HG03066 (cell line): ENCODE measurements at regions not wholly inside any gene's neighbourhood (a gene's known extent, or its start where the extent isn't known, plus 50 kb on each side); places are given as distances from the start of the nearest gene placed in this dataset.
"Not testable (repeated sequence)": the region's sequence is repeated elsewhere in the genome, so short reads cannot be mapped to it uniquely, and the experiment has no call there.

ENCODE experiments used
- ATAC-seq: cut with Tn5 transposase; IDR thresholded peaks from one replicate; pipeline ENCODE4 v1.9.1; 2021; ENCODE audit warnings: low read depth; ENCODE audit not compliant: unreplicated experiment

DNA sequence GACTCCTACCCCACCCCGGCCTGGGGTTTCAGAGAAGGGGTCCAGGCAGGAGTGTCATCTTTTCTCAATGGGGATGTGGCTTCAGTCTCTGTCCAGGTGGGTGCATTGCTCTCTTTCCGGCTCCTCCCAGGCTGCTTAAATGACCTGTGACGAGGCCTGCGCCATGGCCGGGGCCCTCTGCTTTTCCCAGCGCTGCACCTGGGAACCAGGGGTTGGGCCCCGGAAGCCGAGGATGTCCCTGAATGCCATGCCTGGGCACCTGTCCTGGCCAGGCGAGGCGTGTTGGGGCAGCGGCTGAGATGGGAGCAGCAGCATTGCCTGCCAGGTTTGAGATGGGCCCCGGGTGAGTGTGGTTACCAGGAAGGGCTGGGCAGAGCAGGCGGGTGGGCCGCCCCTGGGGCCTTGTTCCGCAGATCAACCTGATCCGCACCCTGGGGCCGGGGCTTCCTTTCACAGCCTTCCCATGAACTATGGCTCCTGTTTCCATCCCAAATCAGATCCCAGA, 147.4 kb downstream of the SEC14L1 start:
- ATAC-seq = no peak

DNA sequence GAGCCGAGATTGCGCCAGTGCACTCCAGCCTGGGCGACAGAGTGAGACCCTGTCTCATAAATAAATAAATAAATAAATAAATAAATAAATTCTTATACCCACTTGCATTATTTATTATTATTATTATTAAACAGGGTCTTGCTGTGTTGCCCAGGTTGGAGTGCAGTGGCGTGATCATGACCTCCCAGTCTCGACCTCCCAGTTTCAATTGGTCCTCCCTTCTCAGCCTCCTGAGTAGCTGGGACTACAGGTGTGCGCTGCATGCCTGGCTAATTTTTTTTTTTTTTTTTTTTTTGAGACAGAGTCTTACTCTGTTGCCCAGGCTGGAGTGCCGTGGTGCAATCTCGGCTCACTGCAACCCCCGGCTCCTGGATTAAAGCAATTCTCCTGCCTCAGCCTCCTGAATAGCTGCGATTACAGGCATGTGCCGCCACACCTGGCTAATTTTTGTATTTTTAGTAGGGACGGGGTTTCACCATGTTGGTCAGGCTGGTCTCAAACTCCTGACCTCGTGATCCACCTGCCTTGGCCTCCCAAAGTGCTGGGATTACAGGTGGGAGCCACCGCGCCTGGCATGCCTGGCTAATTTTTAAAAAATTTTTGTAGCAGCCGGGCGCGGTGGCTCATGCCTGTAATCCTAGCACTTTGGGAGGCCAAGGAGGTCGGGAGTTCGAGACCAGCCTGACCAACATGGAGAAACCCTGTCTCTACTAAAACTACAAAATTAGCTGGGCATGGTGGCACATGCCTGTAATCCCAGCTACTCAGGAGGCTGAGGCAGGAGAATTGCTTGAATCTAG, 150.2 kb downstream of the SEC14L1 start:
- ATAC-seq = not testable (repeated sequence)

DNA sequence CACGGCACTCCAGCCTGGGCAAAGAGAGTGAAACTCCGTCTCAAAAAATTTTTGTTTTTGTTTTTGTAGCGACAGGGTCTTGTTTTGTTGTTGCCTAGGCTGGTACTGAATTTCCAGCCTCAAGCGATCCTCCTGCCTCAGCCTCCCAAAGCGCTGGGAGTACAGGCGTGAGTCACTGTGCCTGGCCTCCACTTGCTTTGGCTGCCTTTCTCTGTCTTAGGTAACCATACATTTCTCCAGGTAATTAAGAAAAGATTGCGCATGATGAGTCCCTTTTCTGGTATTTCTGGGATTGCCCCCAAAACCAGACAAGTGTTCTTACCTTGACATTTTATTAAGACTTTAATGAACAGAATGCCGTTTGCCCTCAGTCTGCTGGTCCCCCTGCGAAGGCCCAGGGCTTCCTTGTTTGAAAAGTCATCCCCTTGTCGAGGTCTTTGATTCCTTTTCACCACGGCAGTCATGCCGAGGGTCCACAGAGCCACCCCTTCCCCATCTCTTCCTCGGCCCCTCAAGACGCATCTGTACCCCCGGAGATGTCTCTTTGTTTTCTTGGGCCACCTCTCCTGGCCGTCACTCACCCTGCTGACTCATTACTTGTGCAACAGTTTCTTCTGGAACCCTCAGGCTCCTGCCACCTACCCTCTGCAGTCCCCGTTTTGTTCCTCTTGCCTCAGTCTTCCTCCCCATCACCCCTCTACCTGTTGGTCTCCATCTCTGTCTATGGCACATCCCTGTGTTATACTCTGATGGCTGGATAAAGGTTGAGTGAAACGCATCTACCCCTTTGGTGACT, 151.0 kb downstream of the SEC14L1 start:
- no peak for ATAC-seq

DNA sequence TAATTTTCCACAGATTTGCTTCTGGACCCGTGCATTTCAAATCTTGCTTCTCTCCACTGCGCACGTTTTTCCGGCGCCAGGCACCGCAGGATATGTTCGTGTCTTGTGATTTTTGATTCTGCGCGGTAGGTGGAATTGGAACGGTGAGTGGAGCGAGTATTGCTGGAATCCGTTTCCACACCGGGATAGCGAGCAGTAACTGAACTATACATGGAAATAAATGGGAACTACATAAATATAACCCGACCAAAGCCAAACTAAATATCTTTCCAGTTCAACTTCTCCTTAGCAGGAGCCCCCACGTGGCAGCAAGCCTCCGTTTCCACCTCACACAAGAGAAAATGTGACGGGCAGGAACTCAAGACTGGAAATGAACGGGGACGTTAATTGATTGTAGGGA, 154.0 kb downstream of the SEC14L1 start:
- ATAC-seq = no peak

DNA sequence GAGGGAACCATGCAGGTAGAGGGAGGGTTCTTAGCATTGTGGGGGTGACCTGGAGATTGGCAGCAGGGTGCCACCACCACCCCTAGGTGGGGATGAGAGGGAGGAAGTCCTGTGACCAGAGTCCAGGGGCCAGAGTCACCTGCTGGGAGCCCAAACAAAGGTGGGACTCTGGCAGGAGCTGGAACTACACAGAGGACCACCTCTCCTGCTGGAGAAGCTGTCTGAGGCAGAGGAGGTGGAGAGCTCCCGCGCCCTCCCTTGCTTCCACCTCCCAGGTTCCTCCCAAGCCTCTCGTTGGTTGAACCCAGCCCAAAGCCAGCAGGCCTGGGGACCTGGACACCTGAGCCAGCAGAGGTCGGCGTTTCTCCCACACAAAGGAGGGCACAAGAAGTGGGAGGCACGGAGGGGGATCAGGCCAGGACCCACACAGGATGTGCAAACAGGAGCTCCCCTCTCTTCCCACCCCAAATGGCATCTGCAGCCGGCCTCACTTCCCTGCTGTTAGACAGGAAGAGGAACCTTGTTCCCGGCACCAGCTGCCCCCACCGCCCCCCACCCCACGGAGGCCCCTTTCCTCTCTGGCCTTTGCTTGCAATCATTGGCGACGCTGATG, 154.6 kb downstream of the SEC14L1 start:
- no peak for ATAC-seq

DNA sequence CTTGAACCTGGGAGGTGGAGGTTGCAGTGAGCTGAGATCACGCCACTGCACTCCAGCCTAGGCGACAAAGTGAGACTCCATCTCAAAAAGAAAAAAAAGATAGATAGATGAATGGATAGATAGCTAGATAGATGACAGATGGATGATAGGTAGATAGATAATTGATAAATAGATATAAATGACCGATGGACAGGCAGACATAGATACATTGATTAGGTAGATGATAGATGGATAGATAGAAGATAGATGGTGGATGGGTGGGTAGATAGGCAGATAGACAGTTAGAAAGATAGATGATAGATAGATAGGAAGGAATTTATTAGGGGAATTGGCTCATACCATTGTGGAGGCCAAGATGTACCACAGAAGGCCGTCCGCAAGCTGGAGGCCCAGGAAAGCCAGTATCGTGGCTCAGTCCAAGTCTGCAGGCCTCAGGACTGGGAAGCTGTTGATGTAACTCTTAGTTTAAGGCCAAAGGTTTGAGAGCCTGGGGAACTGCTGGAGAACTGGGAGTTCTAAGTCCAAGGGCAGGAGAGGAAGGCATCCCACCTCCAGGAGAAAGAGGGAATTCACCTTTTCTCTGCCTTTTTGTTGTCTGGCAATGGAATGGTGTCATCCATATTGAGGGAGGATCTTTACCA, 156.1 kb downstream of the SEC14L1 start:
- no peak for ATAC-seq

DNA sequence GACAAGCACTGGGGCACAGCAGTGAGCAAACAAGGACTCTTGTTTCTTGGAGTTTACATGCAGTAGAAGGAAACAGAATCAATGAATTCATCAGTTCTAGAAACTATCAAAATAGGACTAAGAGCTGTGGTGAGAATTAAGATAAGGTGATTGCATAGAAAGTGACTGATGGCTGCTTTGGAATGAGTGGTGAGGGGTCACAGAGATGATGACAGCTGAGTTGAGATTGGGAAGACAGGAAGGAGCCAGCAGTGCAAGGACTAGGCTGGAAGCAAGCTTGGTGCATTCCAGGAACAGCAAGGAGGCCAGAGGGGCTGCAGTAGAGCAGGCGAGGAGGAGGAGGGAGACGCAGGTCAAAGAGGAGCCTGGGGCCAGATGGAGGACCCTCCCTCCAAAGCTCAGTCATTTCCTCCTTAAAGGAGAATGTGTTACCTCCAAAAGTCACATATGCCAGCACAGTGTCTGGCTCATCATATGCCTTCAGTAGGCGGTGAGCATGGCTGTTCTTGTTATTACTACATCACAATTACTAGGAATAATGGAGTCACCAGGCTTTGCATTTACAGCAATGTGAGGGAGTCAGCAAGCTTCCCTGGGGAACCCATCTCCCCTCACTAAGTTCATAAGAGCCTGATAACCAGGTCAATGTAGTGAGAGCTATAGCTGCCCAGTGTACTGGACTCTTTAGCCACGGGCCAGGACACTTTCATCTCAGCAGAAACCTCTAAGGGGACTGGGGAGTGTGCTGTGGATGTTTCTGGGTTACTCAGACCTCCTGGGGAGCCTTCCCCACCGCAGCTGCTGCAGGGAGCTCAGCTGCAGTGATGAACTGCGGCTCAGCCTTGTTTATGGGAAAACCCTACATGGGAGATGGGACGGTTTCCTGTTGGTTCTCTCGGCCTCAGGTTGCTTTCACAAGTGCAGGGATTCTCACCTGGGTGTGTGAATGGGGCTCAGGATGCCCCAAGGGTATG, 157.2 kb downstream of the SEC14L1 start:
- no peak for ATAC-seq

DNA sequence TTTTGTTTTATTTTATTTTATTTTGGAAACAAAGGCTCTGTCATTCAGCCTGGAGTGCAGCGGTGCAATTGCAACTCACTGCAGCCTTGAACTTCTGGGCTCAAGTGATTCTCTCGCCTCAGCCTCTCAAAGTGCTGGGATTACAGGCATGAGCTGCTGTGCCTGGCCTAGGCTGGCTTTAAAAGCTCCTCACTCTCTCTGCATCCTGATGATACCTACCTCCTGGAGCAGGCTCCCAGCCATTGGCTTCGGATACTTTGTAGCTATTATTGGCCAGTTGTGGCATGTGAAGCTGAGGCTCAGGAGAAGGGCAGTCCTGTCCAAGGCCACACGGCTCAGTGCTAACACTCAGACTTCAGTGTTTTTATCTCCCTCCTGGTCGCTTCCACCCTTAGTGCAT, 158.0 kb downstream of the SEC14L1 start:
- no peak for ATAC-seq

DNA sequence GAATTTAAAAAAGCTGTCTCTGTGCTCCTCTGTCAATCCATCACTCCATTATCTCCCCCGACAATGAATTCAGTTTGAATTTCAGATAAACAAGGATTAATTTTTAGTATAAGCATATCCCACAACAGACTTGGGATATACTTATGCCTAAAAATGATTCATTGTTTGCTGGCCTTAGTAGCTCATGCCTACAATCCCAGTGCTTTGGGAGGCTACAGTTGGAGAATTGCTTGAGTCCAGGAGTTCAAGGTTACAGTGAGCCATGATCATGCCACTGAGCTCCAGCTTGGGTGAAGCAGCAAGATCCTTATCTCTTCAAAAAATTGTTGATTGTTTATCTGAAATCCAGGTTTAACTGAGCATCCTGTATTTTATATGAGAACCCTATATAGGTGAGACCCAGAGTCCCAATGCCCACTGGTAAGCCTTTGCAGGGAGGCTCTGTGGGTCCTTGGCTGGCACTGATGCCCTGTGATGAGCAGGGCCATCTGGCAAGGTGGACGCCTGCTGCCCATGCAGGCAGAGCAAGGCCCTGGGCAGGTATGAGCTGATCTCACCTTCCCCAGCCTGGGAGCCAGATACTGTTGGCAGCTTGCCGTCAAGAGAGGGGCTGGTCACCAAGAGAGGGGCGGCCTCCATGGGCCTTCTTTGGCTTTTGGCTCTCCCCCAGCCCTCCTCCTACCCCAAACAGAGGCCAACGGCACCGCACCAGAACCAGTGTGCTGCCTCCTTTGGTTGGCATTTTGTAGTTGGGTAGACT, 158.7 kb downstream of the SEC14L1 start:
- no peak for ATAC-seq

DNA sequence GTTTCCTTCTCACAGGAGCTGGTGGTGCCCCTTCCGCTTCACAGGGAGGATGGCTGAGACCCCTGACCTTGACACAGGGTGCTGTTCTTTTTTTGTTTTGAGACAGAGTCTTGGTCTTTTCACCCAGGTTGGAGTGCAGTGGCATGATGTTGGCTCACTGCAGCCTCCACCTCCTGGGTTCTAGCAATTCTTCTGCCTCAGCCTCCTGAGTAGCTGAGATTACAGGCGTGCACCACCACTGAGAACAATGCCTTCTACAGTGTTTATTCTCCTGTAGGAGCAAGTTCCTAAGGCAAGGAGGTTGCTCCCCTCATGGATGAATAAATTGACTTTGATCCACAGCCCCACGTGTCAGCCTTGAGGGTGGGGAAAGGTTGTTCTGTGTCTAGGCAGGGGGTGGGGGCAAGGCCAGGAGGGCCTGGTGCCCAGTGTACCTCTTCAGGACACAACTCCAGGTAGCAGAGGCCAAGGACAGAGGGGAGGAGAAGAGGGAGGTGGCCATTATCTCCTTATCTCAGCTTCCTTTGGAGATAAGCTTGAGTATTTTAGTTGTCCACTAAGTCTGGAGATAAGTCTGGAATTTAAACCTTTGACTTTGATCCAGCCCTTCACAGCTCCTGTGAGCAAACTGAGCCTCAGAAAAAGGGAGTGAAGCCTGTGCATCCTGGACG, 159.4 kb downstream of the SEC14L1 start:
- no peak for ATAC-seq

DNA sequence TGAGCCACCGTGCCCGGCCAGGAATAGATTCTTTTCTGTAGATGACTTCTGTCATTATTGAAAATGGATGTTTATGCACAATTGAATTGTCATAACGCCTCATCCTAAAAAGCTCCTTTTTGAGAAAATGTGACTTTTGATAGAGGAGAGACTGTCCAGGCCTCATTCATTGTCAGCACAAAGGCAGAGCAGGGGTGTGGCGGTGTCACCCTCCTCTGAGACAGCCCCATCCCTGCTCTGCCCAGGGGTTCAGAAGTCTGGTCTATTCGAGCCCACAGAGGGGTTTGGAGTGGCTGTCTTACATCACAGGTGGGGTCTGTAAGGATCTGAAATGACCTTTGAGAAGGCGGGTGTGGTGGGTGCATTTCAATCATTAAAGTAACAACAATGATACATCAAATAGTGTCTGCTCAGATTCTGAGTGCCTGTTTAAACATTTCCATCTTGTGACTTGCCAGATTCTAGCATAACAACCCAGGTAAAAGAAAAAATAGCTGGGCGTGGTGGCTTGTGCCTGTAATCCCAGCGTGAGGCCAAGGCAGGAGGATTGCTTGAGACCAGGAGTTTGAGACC, 161.0 kb downstream of the SEC14L1 start:
- no peak for ATAC-seq

DNA sequence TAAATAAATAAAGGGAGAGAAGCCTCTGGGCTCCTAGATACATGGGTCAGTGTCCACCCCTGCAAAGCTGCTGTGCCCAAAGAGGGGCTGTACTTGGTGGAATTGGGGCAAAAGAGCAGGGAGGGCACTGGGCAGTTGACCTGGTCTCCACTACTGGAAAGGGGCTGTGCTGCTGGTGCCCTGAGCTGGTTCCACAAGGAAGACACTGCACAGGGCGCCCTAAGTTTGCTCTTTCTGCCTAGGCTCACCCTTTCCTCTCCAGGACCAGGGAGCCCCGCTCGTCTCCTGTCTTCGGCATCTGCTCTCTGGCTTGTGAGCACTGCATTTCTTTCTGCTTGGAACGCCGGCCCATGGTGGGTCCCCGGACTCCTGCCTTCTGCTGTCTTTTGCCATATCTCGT, 161.9 kb downstream of the SEC14L1 start:
- ATAC-seq = no peak

DNA sequence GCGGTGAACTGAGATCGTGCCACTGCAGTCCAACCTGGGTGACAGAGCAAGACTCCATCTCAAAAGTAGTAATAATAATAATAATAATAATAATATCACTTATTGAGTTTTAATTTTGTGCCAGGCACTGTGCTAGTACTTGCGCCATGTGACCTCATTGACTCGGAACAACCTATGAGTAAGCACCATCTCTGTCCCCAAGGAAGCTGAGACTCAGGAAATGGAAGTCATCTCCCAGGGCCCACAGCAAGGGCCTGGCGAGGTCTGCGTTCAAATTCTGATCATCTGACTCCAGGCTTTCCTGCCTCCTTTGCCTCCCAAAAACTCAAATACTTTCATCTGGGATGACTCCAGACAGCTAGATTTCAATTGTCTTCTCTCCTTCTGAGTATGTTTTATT, 162.9 kb downstream of the SEC14L1 start:
- ATAC-seq = no peak

DNA sequence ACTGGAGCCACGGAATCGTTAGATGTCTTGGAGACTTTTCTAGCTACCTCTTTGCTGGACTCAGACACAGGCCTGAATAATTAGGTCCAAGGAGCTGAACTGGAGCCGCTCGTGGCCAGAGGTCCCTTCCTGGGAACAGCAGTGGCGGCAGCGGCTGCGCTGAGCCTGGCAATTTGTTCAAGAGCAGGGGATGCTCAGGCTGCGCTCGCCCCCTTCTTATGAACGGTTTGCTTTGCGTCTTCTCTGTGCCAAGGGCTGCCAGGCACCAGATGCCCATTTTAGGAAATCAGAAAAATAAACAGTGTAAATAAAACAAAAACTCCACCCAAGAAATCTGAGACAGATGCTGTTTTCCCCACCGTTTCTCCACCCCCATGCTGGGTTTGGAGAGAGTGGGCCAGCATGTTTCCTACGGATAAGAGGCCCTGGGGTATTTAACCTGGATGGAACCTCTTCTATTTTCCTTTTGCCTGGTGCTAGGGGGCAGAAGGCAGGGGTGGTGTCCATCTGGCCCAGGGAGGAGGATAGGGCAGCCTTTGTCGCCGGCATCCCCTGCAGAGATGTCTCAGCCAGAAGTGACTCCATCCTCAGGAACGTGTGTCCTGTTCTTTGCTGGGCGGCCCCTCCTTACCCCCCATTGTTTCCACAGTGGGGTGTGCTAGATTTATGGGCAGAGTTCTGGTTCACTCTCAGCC, 163.4 kb downstream of the SEC14L1 start:
- ATAC-seq = no peak

DNA sequence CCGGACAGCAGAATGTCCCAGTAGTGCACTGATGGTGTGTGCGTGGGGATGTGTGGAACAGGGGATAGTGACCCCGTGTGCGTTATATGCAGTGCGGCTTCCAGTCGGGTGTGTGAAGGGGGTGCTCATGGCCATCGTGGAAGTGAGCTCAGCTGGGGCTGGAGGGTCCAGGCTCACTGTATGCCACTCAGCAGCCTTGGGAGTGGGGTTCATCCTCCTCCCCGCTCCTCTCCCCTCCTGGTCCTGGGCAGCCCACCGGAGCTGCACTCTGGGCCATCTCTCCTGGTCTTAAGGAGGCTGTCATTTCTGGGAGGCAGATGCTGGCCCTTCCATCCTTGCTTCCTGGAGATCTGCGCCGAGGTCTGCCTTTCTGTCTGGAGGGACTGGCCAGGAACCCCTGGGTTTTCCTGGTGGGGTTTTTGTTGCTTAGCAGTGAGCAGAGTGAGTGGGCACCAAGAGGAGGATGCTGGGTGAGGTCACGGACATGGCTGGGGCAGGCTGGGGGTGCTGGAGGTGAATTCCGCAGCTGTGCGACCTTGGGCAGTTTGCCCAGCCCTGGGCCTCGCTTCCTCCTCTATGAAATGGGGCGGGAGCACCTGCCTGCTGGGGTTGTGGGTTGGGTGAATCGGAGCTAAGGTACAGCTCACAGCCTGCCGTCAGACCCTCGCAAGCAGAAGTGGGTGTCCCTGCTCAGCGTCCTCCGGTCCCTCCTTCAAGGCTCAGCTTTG, 164.1 kb downstream of the SEC14L1 start:
- no peak for ATAC-seq

DNA sequence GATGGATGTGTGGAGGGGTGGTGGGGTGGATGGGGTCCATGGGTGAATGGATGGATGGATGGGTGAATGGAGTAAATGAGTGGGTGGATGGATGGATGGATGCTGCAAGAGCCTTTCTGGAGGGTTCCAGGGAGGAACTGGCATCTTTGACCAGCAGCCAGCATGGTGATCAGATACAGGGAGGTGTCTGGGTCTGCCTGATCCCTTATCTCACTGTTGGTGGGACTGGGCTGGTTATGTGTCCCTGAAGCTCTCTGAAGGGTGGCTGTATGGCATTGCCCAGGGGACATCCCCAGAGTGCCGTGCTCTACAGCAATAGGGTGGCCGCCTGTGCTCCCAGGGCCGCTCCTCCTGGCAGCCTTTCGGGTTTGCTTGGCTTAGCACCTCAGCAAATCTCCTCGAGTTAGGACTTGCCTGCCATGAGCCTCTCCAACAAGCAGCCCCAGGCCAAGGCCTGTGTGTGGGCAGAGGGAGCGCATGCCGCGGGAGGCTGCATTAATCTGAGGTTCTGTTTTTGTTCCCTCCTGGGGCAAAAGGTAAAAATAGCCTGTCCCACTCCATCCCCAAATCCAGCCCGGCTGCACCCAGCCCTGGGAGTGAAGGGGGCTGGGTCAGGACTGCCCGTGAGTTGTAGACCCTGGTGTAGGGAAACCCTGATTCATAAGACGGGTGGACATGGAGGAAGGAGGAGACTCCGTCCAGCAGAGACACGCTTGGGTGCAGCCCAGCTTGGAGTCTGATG, 165.4 kb downstream of the SEC14L1 start:
- ATAC-seq = no peak
